ENCODE measurements at regions not wholly inside any gene's neighbourhood (a gene's known extent, or its start where the extent isn't known, plus 50 kb on each side); places are given as distances from the start of the nearest gene placed in this dataset.

DNA sequence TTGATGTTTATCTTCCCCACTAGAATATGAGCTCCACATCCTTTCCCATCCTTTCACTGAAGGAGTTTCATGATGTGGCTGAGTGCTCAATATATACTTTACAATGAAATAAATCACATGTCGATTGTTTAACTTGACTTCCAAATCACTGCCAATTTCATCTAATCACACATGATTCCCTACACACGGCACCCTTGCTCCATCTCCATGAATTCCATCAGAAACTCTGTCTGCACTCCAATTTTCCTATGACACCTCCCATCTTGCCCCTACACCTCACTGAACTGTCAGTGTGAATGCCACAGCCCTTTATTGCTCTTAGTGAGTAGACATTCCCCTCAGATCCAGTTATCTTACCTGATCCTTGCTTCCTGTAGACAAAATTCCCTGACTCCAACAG is 366.0 kb downstream of the CMPK2 start:
- TF ChIP-seq CTCF (IDR thresholded peaks at IDR 0.05; ENCODE audit: borderline replicate concordance, extremely low read depth, low read length, poor library complexity, severe bottlenecking) (no peak), EZH2 (IDR thresholded peaks at IDR 0.05; ENCODE audit: borderline replicate concordance, low read depth, low read length, severe bottlenecking) (no peak)
